Fibroblast of the aortic adventitia (primary cell): ENCODE measurements at regions not wholly inside any gene's neighbourhood (a gene's known extent, or its start where the extent isn't known, plus 50 kb on each side); places are given as distances from the start of the nearest gene placed in this dataset.

Source experiments
- DNase-seq: peaks from one replicate; pipeline ENCODE4 v3.0.0-alpha.2; 2010; ENCODE audit warnings: low read depth
- H3K4me3 ChIP-seq: 2 replicates; pipeline ENCODE4 v1.5.1; 2011; ENCODE audit warnings: low read depth, mild to moderate bottlenecking, control low read depth, low read length, moderate library complexity
- CTCF ChIP-seq: IDR thresholded peaks from 2 replicates; pipeline ENCODE4 v1.5.1; 2011; ENCODE audit warnings: mild to moderate bottlenecking, low read length, control low read depth, inconsistent platforms; ENCODE audit not compliant: insufficient read depth

GRCh38 chr6:167572106-167572505 lies 247.2 kb downstream of the TTLL2 start:
- no peak overlapping the region for H3K4me3 ChIP-seq
- TF ChIP-seq CTCF: no peak
- no peak for DNase-seq

GRCh38 chr6:167572841-167573271 lies 248.0 kb downstream of the TTLL2 start:
- H3K4me3 ChIP-seq: no peak overlapping the region
- no peak for DNase-seq
- no peak for TF ChIP-seq CTCF

- H3K4me3 ChIP-seq: no peak overlapping the region
- no peak for TF ChIP-seq CTCF
- no peak for DNase-seq
These were observed 248.8 kb downstream of the TTLL2 start for GRCh38 chr6:167573461-167574215.

- no peak for TF ChIP-seq CTCF
- DNase-seq: no peak
- H3K4me3 ChIP-seq: no peak overlapping the region
These were observed 249.7 kb downstream of the TTLL2 start for GRCh38 chr6:167574431-167575151.

- no peak for TF ChIP-seq CTCF
These were observed 250.3 kb downstream of the TTLL2 start for GRCh38 chr6:167575158-167575696.

GRCh38 chr6:167576050-167576741 lies 250.5 kb upstream of the AFDN start:
- H3K4me3 ChIP-seq: no peak overlapping the region
- no peak for TF ChIP-seq CTCF
- DNase-seq: no peak

More at GRCh38 chr6:167575158-167575696, 250.3 kb downstream of the TTLL2 start:
- H3K4me3 ChIP-seq: no peak overlapping the region
- no peak for DNase-seq
